H9 (cell line): ENCODE measurements at regions not wholly inside any gene's neighbourhood (a gene's known extent, or its start where the extent isn't known, plus 50 kb on each side); places are given as distances from the start of the nearest gene placed in this dataset.

Experiments used
- DNase-seq: peaks from one replicate; pipeline ENCODE4 v3.0.0-alpha.2; 2017
- H2AFZ ChIP-seq: one replicate; pipeline ENCODE4 v1.6.1; 2013; ENCODE audit warnings: mild to moderate bottlenecking, low read length, control low read depth, moderate library complexity
- H2AK5ac ChIP-seq: 2 replicates; pipeline ENCODE4 v1.6.1; 2013; ENCODE audit warnings: low read length, control low read depth, mixed read lengths; ENCODE audit not compliant: insufficient read length
- H2BK120ac ChIP-seq: one replicate; pipeline ENCODE4 v1.6.1; 2013; ENCODE audit warnings: low read depth, mild to moderate bottlenecking, low read length, control low read depth, inconsistent platforms; ENCODE audit not compliant: poor library complexity, severe bottlenecking
- H2BK12ac ChIP-seq: 2 replicates; pipeline ENCODE4 v1.6.1; 2013; ENCODE audit warnings: low read length, control low read depth, mixed read lengths, low read depth; ENCODE audit not compliant: insufficient read length
- H2BK15ac ChIP-seq: 2 replicates; pipeline ENCODE4 v1.6.1; 2013; ENCODE audit warnings: low read depth, low read length, control low read depth
- H2BK20ac ChIP-seq: one replicate; pipeline ENCODE4 v1.6.1; 2013; ENCODE audit warnings: low read depth, mild to moderate bottlenecking, low read length, control low read depth, inconsistent platforms; ENCODE audit not compliant: poor library complexity, severe bottlenecking
- H2BK5ac ChIP-seq: 2 replicates; pipeline ENCODE4 v1.6.1; 2013; ENCODE audit warnings: low read length, control low read depth, mixed read lengths; ENCODE audit not compliant: insufficient read length
- H3K14ac ChIP-seq: 2 replicates; pipeline ENCODE4 v1.6.1; 2013; ENCODE audit warnings: low read length, control low read depth; ENCODE audit not compliant: insufficient read depth
- H3K18ac ChIP-seq: 2 replicates; pipeline ENCODE4 v1.6.1; 2013; ENCODE audit warnings: low read depth, mild to moderate bottlenecking, mixed read lengths, low read length, control low read depth; ENCODE audit not compliant: insufficient read length
- H3K23ac ChIP-seq: 2 replicates; pipeline ENCODE4 v1.6.1; 2013; ENCODE audit warnings: low read length, control low read depth, mixed read lengths, low read depth; ENCODE audit not compliant: insufficient read length
- H3K23me2 ChIP-seq: 2 replicates; pipeline ENCODE4 v1.6.1; 2013; ENCODE audit warnings: low read depth, mild to moderate bottlenecking, mixed read lengths, low read length, control low read depth; ENCODE audit not compliant: insufficient read length, poor library complexity, severe bottlenecking
- H3K27ac ChIP-seq: 2 replicates; pipeline ENCODE4 v1.5.1; 2013; ENCODE audit warnings: low read length, control low read depth, mixed read lengths, low read depth; ENCODE audit not compliant: insufficient read length
- H3K27me3 ChIP-seq: 2 replicates; pipeline ENCODE4 v1.6.1; 2013; ENCODE audit warnings: low read length, control low read depth, inconsistent platforms; ENCODE audit not compliant: insufficient read depth
- H3K4ac ChIP-seq: 2 replicates; pipeline ENCODE4 v1.6.1; 2013; ENCODE audit warnings: low read depth, mild to moderate bottlenecking, control low read depth, inconsistent platforms, low read length, moderate library complexity
- H3K4me1 ChIP-seq: 2 replicates; pipeline ENCODE4 v1.6.1; 2013; ENCODE audit warnings: low read length, control low read depth, inconsistent platforms; ENCODE audit not compliant: insufficient read depth
- H3K4me2 ChIP-seq: 2 replicates; pipeline ENCODE4 v1.6.1; 2013; ENCODE audit warnings: low read length, control low read depth, mixed read lengths; ENCODE audit not compliant: insufficient read length, insufficient read depth
- H3K56ac ChIP-seq: 2 replicates; pipeline ENCODE4 v1.6.1; 2013; ENCODE audit warnings: low read depth, mild to moderate bottlenecking, mixed read lengths, low read length, control low read depth; ENCODE audit not compliant: insufficient read length
- H3K79me1 ChIP-seq: 2 replicates; pipeline ENCODE4 v1.6.1; 2013; ENCODE audit warnings: low read depth, mild to moderate bottlenecking, moderate library complexity, low read length, control low read depth, inconsistent platforms; ENCODE audit not compliant: insufficient read depth, poor library complexity, severe bottlenecking
- H3K79me2 ChIP-seq: 2 replicates; pipeline ENCODE4 v1.6.1; 2013; ENCODE audit warnings: low read length, control low read depth, inconsistent platforms; ENCODE audit not compliant: insufficient read depth
- H3K9ac ChIP-seq: 2 replicates; pipeline ENCODE4 v1.6.1; 2013; ENCODE audit warnings: low read length, control low read depth, mixed read lengths; ENCODE audit not compliant: insufficient read length; ENCODE audit errors: extremely low read depth
- H3K9me3 ChIP-seq: one replicate; pipeline ENCODE4 v1.6.1; 2013; ENCODE audit warnings: low read depth, low read length, inconsistent platforms; ENCODE audit not compliant: control insufficient read depth
- H3T11ph ChIP-seq: one replicate; pipeline ENCODE4 v1.6.1; 2013; ENCODE audit warnings: mild to moderate bottlenecking, low read length, control low read depth, inconsistent platforms
- H4K20me1 ChIP-seq: one replicate; pipeline ENCODE4 v1.6.1; 2013; ENCODE audit not compliant: control insufficient read depth, insufficient read length, insufficient read depth
- H4K5ac ChIP-seq: 2 replicates; pipeline ENCODE4 v1.6.1; 2013; ENCODE audit warnings: low read depth, mild to moderate bottlenecking, mixed read lengths, low read length, control low read depth; ENCODE audit not compliant: insufficient read length
- H4K8ac ChIP-seq: replicated peaks from 2 replicates; pipeline ENCODE4 v1.6.1; 2013; ENCODE audit warnings: low read length, control low read depth, mixed read lengths, low read depth; ENCODE audit not compliant: insufficient read length
- H4K91ac ChIP-seq: 2 replicates; pipeline ENCODE4 v1.6.1; 2013; ENCODE audit warnings: low read depth, mild to moderate bottlenecking, moderate library complexity, mixed read lengths, low read length, control low read depth; ENCODE audit not compliant: insufficient read length
- H3K27ac Mint-ChIP-seq, 3 experiments: 2 replicates in 2 of 3; 3 replicates in 1 of 3; pipeline ENCODE4 v1.8.0; 2020 to 2021; ENCODE audit warnings: mixed read lengths in 3 of 3, mild to moderate bottlenecking in 1 of 3, moderate library complexity in 1 of 3
- H3K27me3 Mint-ChIP-seq: 2 replicates; pipeline ENCODE4 v1.8.0; 2021; ENCODE audit warnings: low read depth, mild to moderate bottlenecking, moderate library complexity, mixed read lengths
- H3K36me3 Mint-ChIP-seq, 3 experiments: 2 replicates in 2 of 3; 3 replicates in 1 of 3; pipeline ENCODE4 v1.8.0; 2020 to 2021; ENCODE audit warnings: low read depth in 3 of 3, mixed read lengths in 3 of 3; ENCODE audit not compliant: insufficient read depth in 1 of 3
- H3K4me1 Mint-ChIP-seq, 2 experiments: 2 replicates each; pipeline ENCODE4 v1.8.0; 2020; ENCODE audit warnings: mixed read lengths in 2 of 2
- H3K4me3 Mint-ChIP-seq, 2 experiments: 2 replicates in 1 of 2; 3 replicates in 1 of 2; pipeline ENCODE4 v1.8.0; 2020 to 2021; ENCODE audit warnings: mild to moderate bottlenecking in 2 of 2, mixed read lengths in 2 of 2, moderate library complexity in 1 of 2
- H3K9me3 Mint-ChIP-seq, 2 experiments: 2 replicates in 1 of 2; 3 replicates in 1 of 2; pipeline ENCODE4 v1.8.0; 2020; ENCODE audit warnings: mild to moderate bottlenecking in 2 of 2, mixed read lengths in 2 of 2, moderate library complexity in 1 of 2
- WGBS: extraction: QIAGEN DNeasy Blood & Tissue Kit; methylation state at CpG from one replicate; pipeline ENCODE4 v1.1.7; 2013; ENCODE audit warnings: missing lambda C conversion rate, low lambda C conversion rate, mixed read lengths; ENCODE audit not compliant: insufficient read length; ENCODE audit errors: extremely low coverage; 5-methylcytosine and 5-hydroxymethylcytosine counted together
- TF ChIP-seq, protein P1 (sequence below): fragments of 200-600 bp; sonication (generic); conservative IDR thresholded peaks from 3 replicates; pipeline ENCODE4 v1.8.0; 2021; ENCODE audit warnings: antibody characterized with exemption, mild to moderate bottlenecking

DNA sequence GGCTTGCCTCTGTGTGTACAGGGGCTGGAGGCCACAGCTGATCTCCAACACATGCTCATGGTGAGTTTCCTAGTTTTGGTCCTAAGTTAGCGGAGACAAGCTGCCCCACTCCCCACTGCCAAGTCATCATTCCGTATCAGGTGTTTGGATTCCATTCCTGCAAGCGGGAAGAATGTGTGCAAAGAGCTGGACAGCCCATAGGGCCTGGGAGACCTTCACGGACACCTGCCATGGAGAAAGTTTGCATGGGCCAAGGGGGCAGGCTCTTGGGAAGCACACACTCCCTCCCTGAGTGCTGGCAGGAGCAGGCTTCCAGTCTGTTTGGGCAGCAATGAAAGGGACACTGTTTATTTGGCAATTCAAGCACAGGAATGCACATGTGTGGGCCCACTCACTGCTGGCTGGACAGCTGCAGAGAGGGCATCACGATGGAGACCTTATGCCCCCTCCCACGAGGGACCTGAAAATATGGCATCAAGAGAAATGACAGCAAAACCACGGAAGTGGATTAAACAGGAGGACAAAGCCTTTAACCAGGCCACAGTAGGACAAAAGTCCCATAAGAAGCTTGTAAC is 149.7 kb downstream of the KLF13 start:
- Histone ChIP-seq H3K9me3 (no peaks in the 10 kb centered on the region), H3K79me1 (no peaks in the 10 kb centered on the region), H4K20me1 (no peaks in the 10 kb centered on the region), H3K18ac (no peak overlapping the region), H2AK5ac (no peak overlapping the region), H4K91ac (no peak overlapping the region), H3K23ac (no peak overlapping the region), H3K4ac (no peak overlapping the region), H2BK12ac (no peak overlapping the region), H2AFZ (no peak overlapping the region), H2BK15ac (no peak overlapping the region), H3K9ac (no peak overlapping the region), H3K14ac (no peak overlapping the region), H2BK5ac (no peak overlapping the region), H3K23me2 (no peaks in the 10 kb centered on the region), H2BK20ac (no peak overlapping the region), H3K4me2 (no peak overlapping the region), H2BK120ac (no peak overlapping the region), H4K5ac (no peak overlapping the region), H3K79me2 (no peaks in the 10 kb centered on the region), H3K56ac (no peak overlapping the region), H3K27ac (no peak overlapping the region), H3K27me3 (no peaks in the 10 kb centered on the region), H3K4me1 (no peaks in the 10 kb centered on the region), H4K8ac (no peak overlapping the region), H3T11ph (no peak overlapping the region)
- TF ChIP-seq, protein P1, sequence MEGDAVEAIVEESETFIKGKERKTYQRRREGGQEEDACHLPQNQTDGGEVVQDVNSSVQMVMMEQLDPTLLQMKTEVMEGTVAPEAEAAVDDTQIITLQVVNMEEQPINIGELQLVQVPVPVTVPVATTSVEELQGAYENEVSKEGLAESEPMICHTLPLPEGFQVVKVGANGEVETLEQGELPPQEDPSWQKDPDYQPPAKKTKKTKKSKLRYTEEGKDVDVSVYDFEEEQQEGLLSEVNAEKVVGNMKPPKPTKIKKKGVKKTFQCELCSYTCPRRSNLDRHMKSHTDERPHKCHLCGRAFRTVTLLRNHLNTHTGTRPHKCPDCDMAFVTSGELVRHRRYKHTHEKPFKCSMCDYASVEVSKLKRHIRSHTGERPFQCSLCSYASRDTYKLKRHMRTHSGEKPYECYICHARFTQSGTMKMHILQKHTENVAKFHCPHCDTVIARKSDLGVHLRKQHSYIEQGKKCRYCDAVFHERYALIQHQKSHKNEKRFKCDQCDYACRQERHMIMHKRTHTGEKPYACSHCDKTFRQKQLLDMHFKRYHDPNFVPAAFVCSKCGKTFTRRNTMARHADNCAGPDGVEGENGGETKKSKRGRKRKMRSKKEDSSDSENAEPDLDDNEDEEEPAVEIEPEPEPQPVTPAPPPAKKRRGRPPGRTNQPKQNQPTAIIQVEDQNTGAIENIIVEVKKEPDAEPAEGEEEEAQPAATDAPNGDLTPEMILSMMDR, result no peak
- Mint-ChIP-seq H3K9me3 (no peaks in the 10 kb centered on the region), H3K27me3 (peaks cover 10% of the 10 kb centered on the region), H3K36me3 (no peaks in the 10 kb centered on the region), H3K27ac (no peak overlapping the region), H3K4me1 (peaks cover 8 to 12% of the 10 kb centered on the region in 2 experiments), H3K4me3 (no peak overlapping the region)
- WGBS, result no CpG with 5 or more reads among the region's 7 CpGs
- DNase-seq, result peak; percentile 5
